Retinal pigment epithelial cell (primary cell): ENCODE measurements at regions not wholly inside any gene's neighbourhood (a gene's known extent, or its start where the extent isn't known, plus 50 kb on each side); places are given as distances from the start of the nearest gene placed in this dataset.
A peak's percentile ranks its signal among the peaks of the same experiment; 100 is the strongest.

Experiments
- DNase-seq: peaks from one replicate; pipeline ENCODE4 v3.0.0-alpha.2; 2010; ENCODE audit warnings: low read depth
- H3K4me3 ChIP-seq: 2 replicates; pipeline ENCODE4 v1.5.1; 2011; ENCODE audit warnings: mild to moderate bottlenecking, low read length, control low read depth, moderate library complexity
- CTCF ChIP-seq: conservative IDR thresholded peaks from 2 replicates; pipeline ENCODE4 v1.5.1; 2011; ENCODE audit warnings: low read depth, low read length, control low read depth, inconsistent platforms

DNA sequence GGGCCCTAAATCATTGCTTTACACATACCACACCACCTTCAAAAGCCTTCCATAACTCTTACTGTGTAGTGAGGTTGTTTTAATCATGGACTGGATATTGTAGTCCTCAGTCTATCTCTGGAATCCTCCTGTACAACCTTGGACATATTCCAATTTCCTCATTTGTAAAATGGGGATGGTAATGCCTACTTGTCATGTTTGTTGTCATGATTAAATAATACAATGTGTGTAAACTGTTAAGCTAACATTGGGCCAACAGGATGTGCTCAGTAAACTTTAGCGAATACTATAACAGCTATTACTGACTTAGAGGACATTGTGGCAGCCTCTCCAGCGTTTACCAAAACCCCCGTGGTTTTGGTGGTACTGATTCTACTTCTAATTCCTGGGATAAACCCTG is 74.7 kb upstream of the PTPRM start:
- no peak for DNase-seq
- H3K4me3 ChIP-seq = no peak overlapping the region
- no peak for TF ChIP-seq CTCF

DNA sequence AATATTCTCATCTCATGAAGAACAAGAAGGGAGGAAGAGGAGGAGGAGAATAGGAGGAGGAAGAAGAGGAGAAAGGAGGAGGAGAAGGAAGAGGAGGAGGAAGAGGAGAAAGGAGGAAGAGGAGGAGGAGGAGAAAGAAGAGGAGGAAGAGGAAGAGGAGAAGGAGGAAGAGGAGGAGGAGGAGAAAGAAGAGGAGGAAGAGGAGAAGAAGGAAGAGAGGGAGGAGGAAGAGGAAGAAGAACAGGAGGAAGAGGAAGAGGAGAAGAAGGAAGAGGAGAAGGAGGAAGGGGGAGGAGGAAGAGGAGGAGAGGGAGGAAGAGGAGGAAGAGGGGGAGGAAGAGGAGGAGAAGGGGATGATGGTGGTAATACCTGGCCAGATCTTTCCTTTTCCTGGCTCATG is 70.0 kb upstream of the PTPRM start:
- H3K4me3 ChIP-seq = no peak overlapping the region
- TF ChIP-seq CTCF = no peak
- DNase-seq = no peak

GRCh38 chr18:7511106-7511505 is 56.0 kb upstream of the PTPRM start:
- no peak overlapping the region for H3K4me3 ChIP-seq
- no peak for TF ChIP-seq CTCF

GRCh38 chr18:7512348-7512747 is 54.8 kb upstream of the PTPRM start:
- no peak for DNase-seq
- no peak overlapping the region for H3K4me3 ChIP-seq
- no peak for TF ChIP-seq CTCF

More at GRCh38 chr18:7511106-7511505, 56.0 kb upstream of the PTPRM start:
- DNase-seq = no peak

GRCh38 chr18:7512990-7513389 is 54.1 kb upstream of the PTPRM start:
- no peak overlapping the region for H3K4me3 ChIP-seq
- no peak for TF ChIP-seq CTCF
- no peak for DNase-seq

DNA sequence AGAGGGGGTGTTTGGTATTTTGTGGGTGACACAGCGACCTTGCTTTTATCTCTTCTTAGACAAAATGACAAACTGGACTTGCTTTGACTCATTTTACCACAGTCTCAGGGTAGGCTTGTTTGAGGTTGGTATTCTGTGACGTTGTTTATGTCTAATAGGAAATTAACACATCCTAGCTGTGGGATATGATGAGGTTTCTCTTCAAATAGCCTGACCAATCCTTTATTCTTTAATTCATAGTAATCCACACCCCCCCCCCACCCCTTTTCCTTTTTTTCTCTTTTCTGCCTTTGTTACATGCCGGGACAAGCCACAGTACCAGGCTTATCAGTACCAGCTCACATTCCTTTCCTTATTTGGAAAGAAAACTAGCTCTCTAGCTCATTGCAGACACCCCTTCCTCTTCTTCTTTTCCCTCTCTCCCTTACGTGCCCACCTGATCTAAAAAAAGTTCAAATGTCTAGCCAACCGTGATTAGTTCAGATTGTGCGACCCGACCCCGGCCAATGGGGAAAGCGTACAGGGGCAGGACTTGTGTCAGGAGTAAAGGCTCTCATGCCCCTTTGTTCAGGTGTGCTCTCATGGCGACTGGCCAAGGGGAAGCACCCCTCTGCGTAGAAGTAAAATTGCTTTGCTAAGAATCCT is 52.2 kb upstream of the PTPRM start:
- H3K4me3 ChIP-seq = peak overlapping the region; percentile 1
- peak; percentile 48 for DNase-seq
- TF ChIP-seq CTCF = no peak

- TF ChIP-seq CTCF = no peak
- no peak overlapping the region for H3K4me3 ChIP-seq
- DNase-seq = no peak
Measured at GRCh38 chr18:7516266-7517117, 50.6 kb upstream of the PTPRM start.
